OCI-LY1 (cell line): ENCODE measurements at regions not wholly inside any gene's neighbourhood (a gene's known extent, or its start where the extent isn't known, plus 50 kb on each side); places are given as distances from the start of the nearest gene placed in this dataset.

Experiments used
- EZH2 ChIP-seq: fragments of 200-600 bp; sonication (generic), shearing (Covaris generic); IDR thresholded peaks from 2 replicates; pipeline ENCODE4 v1.8.0; 2017; ENCODE audit warnings: borderline replicate concordance, mixed run types, mild to moderate bottlenecking, antibody characterized with exemption, low read length, moderate library complexity, mixed read lengths
- TF ChIP-seq, protein P1 (sequence below): fragments of 200-600 bp; sonication (generic), shearing (Covaris generic); IDR thresholded peaks from 2 replicates; pipeline ENCODE4 v1.5.1; 2017; ENCODE audit warnings: mild to moderate bottlenecking, antibody characterized with exemption, low read length, moderate library complexity, mixed read lengths

DNA sequence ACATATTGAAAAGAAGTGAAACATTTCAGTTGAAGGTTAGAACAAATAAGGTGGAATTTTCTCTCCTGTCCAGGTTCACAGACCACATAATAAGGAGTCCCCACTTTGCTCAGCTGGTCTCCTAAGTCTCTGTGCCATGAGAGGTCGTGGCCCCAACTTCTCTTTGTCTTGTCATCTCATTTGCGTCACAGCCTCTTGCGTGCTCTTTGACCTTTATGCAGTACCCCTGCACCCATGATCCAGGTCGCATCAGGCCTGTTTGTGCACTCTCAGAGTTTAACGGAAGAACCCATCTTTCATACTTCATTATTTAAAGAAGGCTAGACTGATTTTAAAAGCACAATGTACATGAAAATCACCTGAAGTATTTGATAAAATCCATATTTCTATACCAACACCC, 110.4 kb upstream of the BMP2 start:
- TF ChIP-seq, protein P1, sequence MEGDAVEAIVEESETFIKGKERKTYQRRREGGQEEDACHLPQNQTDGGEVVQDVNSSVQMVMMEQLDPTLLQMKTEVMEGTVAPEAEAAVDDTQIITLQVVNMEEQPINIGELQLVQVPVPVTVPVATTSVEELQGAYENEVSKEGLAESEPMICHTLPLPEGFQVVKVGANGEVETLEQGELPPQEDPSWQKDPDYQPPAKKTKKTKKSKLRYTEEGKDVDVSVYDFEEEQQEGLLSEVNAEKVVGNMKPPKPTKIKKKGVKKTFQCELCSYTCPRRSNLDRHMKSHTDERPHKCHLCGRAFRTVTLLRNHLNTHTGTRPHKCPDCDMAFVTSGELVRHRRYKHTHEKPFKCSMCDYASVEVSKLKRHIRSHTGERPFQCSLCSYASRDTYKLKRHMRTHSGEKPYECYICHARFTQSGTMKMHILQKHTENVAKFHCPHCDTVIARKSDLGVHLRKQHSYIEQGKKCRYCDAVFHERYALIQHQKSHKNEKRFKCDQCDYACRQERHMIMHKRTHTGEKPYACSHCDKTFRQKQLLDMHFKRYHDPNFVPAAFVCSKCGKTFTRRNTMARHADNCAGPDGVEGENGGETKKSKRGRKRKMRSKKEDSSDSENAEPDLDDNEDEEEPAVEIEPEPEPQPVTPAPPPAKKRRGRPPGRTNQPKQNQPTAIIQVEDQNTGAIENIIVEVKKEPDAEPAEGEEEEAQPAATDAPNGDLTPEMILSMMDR: no peak
- no peak for TF ChIP-seq EZH2
